ENCODE measurements at regions not wholly inside any gene's neighbourhood (a gene's known extent, or its start where the extent isn't known, plus 50 kb on each side); places are given as distances from the start of the nearest gene placed in this dataset.

DNA sequence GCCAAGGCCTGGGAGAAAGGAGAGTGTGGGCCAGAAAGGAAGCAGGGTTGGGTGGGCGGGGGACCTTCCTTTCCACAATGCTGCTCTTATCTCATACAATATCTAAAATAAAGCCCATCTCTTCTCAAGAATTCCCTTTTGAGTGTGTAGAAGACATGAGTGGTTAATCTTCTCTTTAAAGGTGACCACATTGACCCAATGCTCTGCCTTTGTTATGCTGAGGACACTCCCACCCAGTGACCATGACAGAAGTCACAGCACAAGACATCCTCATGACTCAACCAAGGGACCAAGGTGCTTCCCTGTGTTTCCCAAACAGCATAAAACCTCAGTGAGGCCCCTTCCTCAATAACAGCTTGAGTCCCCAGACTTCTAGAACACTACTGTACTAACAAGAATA is 193.0 kb upstream of the ADAMTS16 start:
- peaks cover 12% of the 10 kb centered on the region for H3K9me3 Mint-ChIP-seq (ENCODE audit: low read depth, unreplicated experiment)

DNA sequence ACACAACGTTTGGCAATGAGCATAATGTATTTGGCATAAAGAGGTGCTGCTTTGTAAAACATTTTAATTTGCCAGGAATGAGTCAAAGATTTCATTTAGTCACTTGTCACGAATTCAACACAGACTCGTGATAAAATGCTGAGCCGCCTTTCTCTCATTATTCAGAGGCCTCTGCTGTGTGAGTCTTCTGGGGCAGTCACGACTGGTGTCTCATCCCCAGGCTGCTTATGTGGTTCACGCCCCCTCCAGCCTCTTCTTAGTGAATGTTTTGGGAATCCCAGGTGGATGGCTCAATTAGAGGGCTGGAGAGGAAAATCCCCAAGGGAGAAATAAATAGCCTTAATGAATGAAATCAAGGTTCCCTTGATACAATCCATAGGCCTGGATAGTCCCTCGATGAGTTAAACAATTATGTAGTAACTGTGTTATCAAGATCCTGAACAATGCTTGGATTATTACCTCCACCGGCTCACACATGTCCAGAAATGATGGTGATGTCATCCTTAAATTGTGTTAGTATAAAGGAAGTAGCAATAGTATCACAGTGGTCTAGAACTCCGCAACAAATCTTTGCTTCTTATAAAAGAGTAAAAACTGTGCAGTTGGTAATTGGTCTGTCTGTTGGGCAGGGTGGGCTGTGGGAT is 192.1 kb upstream of the ADAMTS16 start:
- H3K27me3 Mint-ChIP-seq (ENCODE audit: unreplicated experiment): no peaks in the 10 kb centered on the region
- no peak overlapping the region for H3K27ac Mint-ChIP-seq (ENCODE audit: unreplicated experiment)
- H3K36me3 Mint-ChIP-seq (ENCODE audit: insufficient read depth, unreplicated experiment): no peaks in the 10 kb centered on the region
- DNase-seq: no peak
- no peaks in the 10 kb centered on the region for H3K4me1 Mint-ChIP-seq (ENCODE audit: low read depth, unreplicated experiment)
- TF ChIP-seq, protein P1, sequence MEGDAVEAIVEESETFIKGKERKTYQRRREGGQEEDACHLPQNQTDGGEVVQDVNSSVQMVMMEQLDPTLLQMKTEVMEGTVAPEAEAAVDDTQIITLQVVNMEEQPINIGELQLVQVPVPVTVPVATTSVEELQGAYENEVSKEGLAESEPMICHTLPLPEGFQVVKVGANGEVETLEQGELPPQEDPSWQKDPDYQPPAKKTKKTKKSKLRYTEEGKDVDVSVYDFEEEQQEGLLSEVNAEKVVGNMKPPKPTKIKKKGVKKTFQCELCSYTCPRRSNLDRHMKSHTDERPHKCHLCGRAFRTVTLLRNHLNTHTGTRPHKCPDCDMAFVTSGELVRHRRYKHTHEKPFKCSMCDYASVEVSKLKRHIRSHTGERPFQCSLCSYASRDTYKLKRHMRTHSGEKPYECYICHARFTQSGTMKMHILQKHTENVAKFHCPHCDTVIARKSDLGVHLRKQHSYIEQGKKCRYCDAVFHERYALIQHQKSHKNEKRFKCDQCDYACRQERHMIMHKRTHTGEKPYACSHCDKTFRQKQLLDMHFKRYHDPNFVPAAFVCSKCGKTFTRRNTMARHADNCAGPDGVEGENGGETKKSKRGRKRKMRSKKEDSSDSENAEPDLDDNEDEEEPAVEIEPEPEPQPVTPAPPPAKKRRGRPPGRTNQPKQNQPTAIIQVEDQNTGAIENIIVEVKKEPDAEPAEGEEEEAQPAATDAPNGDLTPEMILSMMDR (IDR thresholded peaks at IDR 0.05; ENCODE audit: unreplicated experiment): no peak
- H3K9me3 Mint-ChIP-seq (ENCODE audit: low read depth, unreplicated experiment): peaks cover 10% of the 10 kb centered on the region
- no TSS peak for BruUV-seq (replicated peaks)
- intact Hi-C loops (cut with micrococcal nuclease; ENCODE audit: unreplicated experiment): no loop called here
- H3K4me3 Mint-ChIP-seq (ENCODE audit: low read depth, unreplicated experiment): no peak overlapping the region
- CTCF ChIA-PET: no interaction called here

More for the DNA sequence above, 193.0 kb upstream of the ADAMTS16 start:
- no peaks in the 10 kb centered on the region for H3K27me3 Mint-ChIP-seq (ENCODE audit: unreplicated experiment)
- BruUV-seq (replicated peaks): no TSS peak
- no peak for DNase-seq
- no peaks in the 10 kb centered on the region for H3K4me1 Mint-ChIP-seq (ENCODE audit: low read depth, unreplicated experiment)
- no peaks in the 10 kb centered on the region for H3K36me3 Mint-ChIP-seq (ENCODE audit: insufficient read depth, unreplicated experiment)
- intact Hi-C loops (cut with micrococcal nuclease; ENCODE audit: unreplicated experiment): no loop called here
- TF ChIP-seq, protein P1 (IDR thresholded peaks at IDR 0.05; ENCODE audit: unreplicated experiment): no peak
- no peak overlapping the region for H3K4me3 Mint-ChIP-seq (ENCODE audit: low read depth, unreplicated experiment)
- no peak overlapping the region for H3K27ac Mint-ChIP-seq (ENCODE audit: unreplicated experiment)
- CTCF ChIA-PET: no interaction called here

DNA sequence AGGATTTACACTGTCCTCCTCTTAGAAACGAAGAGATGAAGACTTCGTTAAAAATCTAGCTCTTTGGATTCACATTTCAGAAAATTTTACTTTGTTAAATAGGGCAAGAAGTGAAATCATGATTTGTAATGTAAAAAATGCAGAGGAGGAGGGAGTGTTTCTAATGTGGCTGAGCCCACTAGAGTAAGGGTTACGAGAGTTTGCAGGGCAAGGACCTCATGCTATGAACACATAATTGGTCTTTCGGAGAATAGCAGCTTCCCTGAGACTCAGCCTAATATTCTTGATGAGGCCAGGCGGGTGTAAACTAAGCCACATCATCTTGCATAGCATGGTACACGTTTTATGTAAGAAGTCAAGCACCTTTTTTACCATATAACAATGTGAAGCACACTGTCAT is 191.0 kb upstream of the ADAMTS16 start:
- TF ChIP-seq, protein P1 (IDR thresholded peaks at IDR 0.05; ENCODE audit: unreplicated experiment): no peak
- peaks cover 6% of the 10 kb centered on the region for H3K9me3 Mint-ChIP-seq (ENCODE audit: low read depth, unreplicated experiment)
- H3K4me1 Mint-ChIP-seq (ENCODE audit: low read depth, unreplicated experiment): no peaks in the 10 kb centered on the region
- BruUV-seq (replicated peaks): no TSS peak
- no peak overlapping the region for H3K27ac Mint-ChIP-seq (ENCODE audit: unreplicated experiment)
- DNase-seq: no peak
- H3K27me3 Mint-ChIP-seq (ENCODE audit: unreplicated experiment): no peaks in the 10 kb centered on the region
- intact Hi-C loops (cut with micrococcal nuclease; ENCODE audit: unreplicated experiment): no loop called here
- H3K4me3 Mint-ChIP-seq (ENCODE audit: low read depth, unreplicated experiment): no peak overlapping the region
- H3K36me3 Mint-ChIP-seq (ENCODE audit: insufficient read depth, unreplicated experiment): no peaks in the 10 kb centered on the region
- CTCF ChIA-PET: no interaction called here

DNA sequence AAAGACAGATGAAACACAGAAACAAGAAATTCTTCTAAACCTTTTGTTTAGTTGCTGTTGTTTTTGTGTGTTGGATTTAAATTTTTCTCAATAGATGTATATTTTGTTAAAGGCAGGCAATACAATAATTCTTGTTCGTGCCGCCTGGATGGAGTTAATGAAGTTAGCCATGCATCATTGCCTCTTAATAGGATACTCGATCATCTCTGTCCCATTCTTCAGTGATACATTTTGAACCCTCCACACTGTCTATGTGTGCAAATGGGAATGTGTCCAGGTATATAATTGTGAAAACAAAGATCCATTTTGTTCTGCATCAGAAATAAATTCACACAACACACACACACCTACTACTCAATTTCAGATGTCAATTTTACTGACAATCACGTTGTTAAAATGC is 186.6 kb upstream of the ADAMTS16 start:
- DNase-seq: no peak
- no peak overlapping the region for H3K27ac Mint-ChIP-seq (ENCODE audit: unreplicated experiment)
- TF ChIP-seq, protein P1 (IDR thresholded peaks at IDR 0.05; ENCODE audit: unreplicated experiment): no peak
- no peaks in the 10 kb centered on the region for H3K4me1 Mint-ChIP-seq (ENCODE audit: low read depth, unreplicated experiment)
- H3K4me3 Mint-ChIP-seq (ENCODE audit: low read depth, unreplicated experiment): no peak overlapping the region
- peaks cover 14% of the 10 kb centered on the region for H3K9me3 Mint-ChIP-seq (ENCODE audit: low read depth, unreplicated experiment)
- no peaks in the 10 kb centered on the region for H3K27me3 Mint-ChIP-seq (ENCODE audit: unreplicated experiment)
- no TSS peak for BruUV-seq (replicated peaks)
- intact Hi-C loops (cut with micrococcal nuclease; ENCODE audit: unreplicated experiment): no loop called here
- H3K36me3 Mint-ChIP-seq (ENCODE audit: insufficient read depth, unreplicated experiment): no peaks in the 10 kb centered on the region
- CTCF ChIA-PET: no interaction called here
